Activated CD8-positive, alpha-beta memory T cell treated with anti-CD3 and anti-CD28 coated beads, Interleukin-2, amount 50 U/mL, for 4 hours (primary cell): ENCODE measurements at regions not wholly inside any gene's neighbourhood (a gene's known extent, or its start where the extent isn't known, plus 50 kb on each side); places are given as distances from the start of the nearest gene placed in this dataset.
"Not testable (repeated sequence)": the region's sequence is repeated elsewhere in the genome, so short reads cannot be mapped to it uniquely, and the experiment has no call there.

Experiments
- DNase-seq: peaks from one replicate; pipeline ENCODE4 v3.0.0-alpha.2; 2020

- DNase-seq: no peak
Observed at GRCh38 chr5:101159006-101159405, 255.9 kb upstream of the ST8SIA4 start.

GRCh38 chr5:101153526-101153925 lies 250.4 kb upstream of the ST8SIA4 start:
- DNase-seq: no peak

- no peak for DNase-seq
Observed at GRCh38 chr5:101143526-101143925, 240.4 kb upstream of the ST8SIA4 start.

GRCh38 chr5:101142102-101142501 lies 239.0 kb upstream of the ST8SIA4 start:
- DNase-seq: no peak

- DNase-seq: no peak
Observed at GRCh38 chr5:101136454-101136853, 233.4 kb upstream of the ST8SIA4 start.

- DNase-seq: no peak
Observed at GRCh38 chr5:101123363-101123762, 220.3 kb upstream of the ST8SIA4 start.

- no peak for DNase-seq
Observed at GRCh38 chr5:101112645-101113044, 209.6 kb upstream of the ST8SIA4 start.

GRCh38 chr5:101103874-101104273 lies 200.8 kb upstream of the ST8SIA4 start:
- no peak for DNase-seq

- DNase-seq: no peak
Observed at GRCh38 chr5:101102506-101102905, 199.4 kb upstream of the ST8SIA4 start.

- DNase-seq: no peak
Observed at GRCh38 chr5:101091902-101092301, 188.8 kb upstream of the ST8SIA4 start.

GRCh38 chr5:101084353-101084752 lies 181.3 kb upstream of the ST8SIA4 start:
- no peak for DNase-seq

- no peak for DNase-seq
Observed at GRCh38 chr5:101080462-101081240, 177.6 kb upstream of the ST8SIA4 start.

GRCh38 chr5:101068298-101068697 lies 165.2 kb upstream of the ST8SIA4 start:
- no peak for DNase-seq

- DNase-seq: no peak
Observed at GRCh38 chr5:101067429-101067828, 164.3 kb upstream of the ST8SIA4 start.

- no peak for DNase-seq
Observed at GRCh38 chr5:101062902-101063301, 159.8 kb upstream of the ST8SIA4 start.

GRCh38 chr5:101047181-101047580 lies 144.1 kb upstream of the ST8SIA4 start:
- no peak for DNase-seq

- no peak for DNase-seq
Observed at GRCh38 chr5:101045689-101046088, 142.6 kb upstream of the ST8SIA4 start.

- DNase-seq: not testable (repeated sequence)
Observed at GRCh38 chr5:101040002-101040401, 136.9 kb upstream of the ST8SIA4 start.

- no peak for DNase-seq
Observed at GRCh38 chr5:101036778-101037177, 133.7 kb upstream of the ST8SIA4 start.

GRCh38 chr5:101035425-101035824 lies 132.3 kb upstream of the ST8SIA4 start:
- DNase-seq: no peak

GRCh38 chr5:101024299-101024698 lies 121.2 kb upstream of the ST8SIA4 start:
- no peak for DNase-seq

- DNase-seq: no peak
Observed at GRCh38 chr5:101018299-101018698, 115.2 kb upstream of the ST8SIA4 start.

- no peak for DNase-seq
Observed at GRCh38 chr5:101012880-101013279, 109.8 kb upstream of the ST8SIA4 start.

GRCh38 chr5:101009758-101010519 lies 106.9 kb upstream of the ST8SIA4 start:
- DNase-seq: no peak
